Neuron (in vitro differentiated cells): ENCODE measurements at regions not wholly inside any gene's neighbourhood (a gene's known extent, or its start where the extent isn't known, plus 50 kb on each side); places are given as distances from the start of the nearest gene placed in this dataset.

ENCODE experiments used
- H2AFZ ChIP-seq: one replicate; pipeline ENCODE4 v1.6.1; 2013; ENCODE audit warnings: low read depth, mild to moderate bottlenecking, inconsistent platforms, low read length, moderate library complexity
- H3K27me3 ChIP-seq: one replicate; pipeline ENCODE4 v1.6.1; 2013; ENCODE audit warnings: low read length; ENCODE audit not compliant: insufficient read depth
- H3K36me3 ChIP-seq: one replicate; pipeline ENCODE4 v1.6.1; 2013; ENCODE audit warnings: low read length; ENCODE audit not compliant: insufficient read depth
- H3K4me1 ChIP-seq: one replicate; pipeline ENCODE4 v1.6.1; 2013; ENCODE audit warnings: low read length; ENCODE audit not compliant: insufficient read depth
- H3K4me3 ChIP-seq: 2 replicates; pipeline ENCODE4 v1.5.1; 2013; ENCODE audit warnings: mild to moderate bottlenecking, low read length, moderate library complexity
- H3K9me3 ChIP-seq: one replicate; pipeline ENCODE4 v1.6.1; 2013; ENCODE audit warnings: low read length

GRCh38 chr12:92543359-92543758 lies 159.4 kb upstream of the PLEKHG7 start:
- Histone ChIP-seq H3K4me3 (no peak overlapping the region), H3K4me1 (peaks cover 17% of the 10 kb centered on the region), H2AFZ (no peak overlapping the region)

GRCh38 chr12:92541731-92542130 lies 161.1 kb upstream of the PLEKHG7 start:
- peaks cover 23% of the 10 kb centered on the region for H3K4me1 ChIP-seq
- no peaks in the 10 kb centered on the region for H3K9me3 ChIP-seq
- H3K36me3 ChIP-seq, result no peaks in the 10 kb centered on the region
- no peak overlapping the region for H3K4me3 ChIP-seq
- no peaks in the 10 kb centered on the region for H3K27me3 ChIP-seq
- H2AFZ ChIP-seq, result no peak overlapping the region

More at GRCh38 chr12:92543359-92543758, 159.4 kb upstream of the PLEKHG7 start:
- no peaks in the 10 kb centered on the region for H3K36me3 ChIP-seq
- H3K27me3 ChIP-seq, result no peaks in the 10 kb centered on the region
- H3K9me3 ChIP-seq, result no peaks in the 10 kb centered on the region

- H2AFZ ChIP-seq, result peak overlapping the region; percentile 71
- no peaks in the 10 kb centered on the region for H3K36me3 ChIP-seq
- H3K9me3 ChIP-seq, result no peaks in the 10 kb centered on the region
- H3K4me3 ChIP-seq, result peak overlapping the region; percentile 28
- peaks cover 23% of the 10 kb centered on the region for H3K4me1 ChIP-seq
- H3K27me3 ChIP-seq, result no peaks in the 10 kb centered on the region
Observed at GRCh38 chr12:92540782-92541423, 161.9 kb upstream of the PLEKHG7 start.

- Histone ChIP-seq H3K27me3 (no peaks in the 10 kb centered on the region), H3K9me3 (no peaks in the 10 kb centered on the region), H3K4me1 (peaks cover 23% of the 10 kb centered on the region), H3K4me3 (peak overlapping the region; percentile 28), H2AFZ (peak overlapping the region; percentile 71), H3K36me3 (no peaks in the 10 kb centered on the region)
Observed at GRCh38 chr12:92539976-92540781, 162.6 kb upstream of the PLEKHG7 start.

GRCh38 chr12:92539110-92539749 lies 163.6 kb upstream of the PLEKHG7 start:
- H3K27me3 ChIP-seq, result no peaks in the 10 kb centered on the region
- no peaks in the 10 kb centered on the region for H3K9me3 ChIP-seq
- H3K4me3 ChIP-seq, result no peak overlapping the region
- no peak overlapping the region for H2AFZ ChIP-seq
- H3K4me1 ChIP-seq, result peaks cover 23% of the 10 kb centered on the region
- H3K36me3 ChIP-seq, result no peaks in the 10 kb centered on the region

GRCh38 chr12:92537290-92537960 lies 165.4 kb upstream of the PLEKHG7 start:
- Histone ChIP-seq H3K27me3 (no peaks in the 10 kb centered on the region), H2AFZ (no peak overlapping the region), H3K4me1 (peaks cover 23% of the 10 kb centered on the region), H3K4me3 (no peak overlapping the region), H3K9me3 (no peaks in the 10 kb centered on the region), H3K36me3 (no peaks in the 10 kb centered on the region)

GRCh38 chr12:92535961-92536360 lies 166.8 kb upstream of the PLEKHG7 start:
- Histone ChIP-seq H3K4me3 (no peak overlapping the region), H3K4me1 (peaks cover 21% of the 10 kb centered on the region), H3K9me3 (no peaks in the 10 kb centered on the region), H3K36me3 (no peaks in the 10 kb centered on the region), H3K27me3 (no peaks in the 10 kb centered on the region), H2AFZ (no peak overlapping the region)

GRCh38 chr12:92533280-92533890 lies 169.4 kb upstream of the PLEKHG7 start:
- Histone ChIP-seq H3K4me3 (no peak overlapping the region), H3K9me3 (no peaks in the 10 kb centered on the region), H3K4me1 (peaks cover 6% of the 10 kb centered on the region), H3K27me3 (no peaks in the 10 kb centered on the region), H2AFZ (no peak overlapping the region), H3K36me3 (no peaks in the 10 kb centered on the region)

- Histone ChIP-seq H3K27me3 (no peaks in the 10 kb centered on the region), H3K4me1 (no peaks in the 10 kb centered on the region), H2AFZ (no peak overlapping the region), H3K4me3 (no peak overlapping the region), H3K36me3 (no peaks in the 10 kb centered on the region), H3K9me3 (no peaks in the 10 kb centered on the region)
Observed at GRCh38 chr12:92530706-92531105, 172.1 kb upstream of the PLEKHG7 start.

GRCh38 chr12:92529944-92530343 lies 172.8 kb upstream of the PLEKHG7 start:
- no peaks in the 10 kb centered on the region for H3K9me3 ChIP-seq
- H3K4me1 ChIP-seq, result no peaks in the 10 kb centered on the region
- H3K36me3 ChIP-seq, result no peaks in the 10 kb centered on the region
- H2AFZ ChIP-seq, result no peak overlapping the region
- no peaks in the 10 kb centered on the region for H3K27me3 ChIP-seq
- H3K4me3 ChIP-seq, result no peak overlapping the region

- Histone ChIP-seq H3K36me3 (no peaks in the 10 kb centered on the region), H3K4me3 (no peak overlapping the region), H3K27me3 (no peaks in the 10 kb centered on the region), H3K9me3 (no peaks in the 10 kb centered on the region), H3K4me1 (no peaks in the 10 kb centered on the region), H2AFZ (no peak overlapping the region)
Observed at GRCh38 chr12:92528586-92528985, 174.2 kb upstream of the PLEKHG7 start.

GRCh38 chr12:92528097-92528496 lies 174.7 kb upstream of the PLEKHG7 start:
- no peaks in the 10 kb centered on the region for H3K4me1 ChIP-seq
- H3K36me3 ChIP-seq, result no peaks in the 10 kb centered on the region
- H3K27me3 ChIP-seq, result no peaks in the 10 kb centered on the region
- H2AFZ ChIP-seq, result no peak overlapping the region
- H3K9me3 ChIP-seq, result no peaks in the 10 kb centered on the region
- no peak overlapping the region for H3K4me3 ChIP-seq
